ENCODE measurements at regions not wholly inside any gene's neighbourhood (a gene's known extent, or its start where the extent isn't known, plus 50 kb on each side); places are given as distances from the start of the nearest gene placed in this dataset.

- H2AFZ ChIP-seq (ENCODE audit: low read depth) = no peak overlapping the region
- H3K27me3 ChIP-seq (ENCODE audit: insufficient read depth) = no peaks in the 10 kb centered on the region
- ChIA-PET POLR2A (no interaction called here), CTCF (no interaction called here)
- no peaks in the 10 kb centered on the region for H3K9me2 ChIP-seq
- H4K20me1 ChIP-seq (ENCODE audit: insufficient read depth) = no peaks in the 10 kb centered on the region
- WGBS (ENCODE audit: low lambda C conversion rate) = 14% methylated on average over 3 of the region's 3 CpGs
- H3K9me3 ChIP-seq = peaks cover 8% of the 10 kb centered on the region; the same call in 1 of the 2 replicates
- H3K9ac ChIP-seq = no peak overlapping the region
- H3K36me3 ChIP-seq (replicated peaks in 1 of 2; ENCODE audit: control insufficient read depth in 1 of 2, insufficient read depth in 2 of 2, low read length in 1 of 2) = no peaks in the 10 kb centered on the region
- H3K79me2 ChIP-seq (ENCODE audit: insufficient read depth) = no peaks in the 10 kb centered on the region
- no peak overlapping the region for H3K27ac ChIP-seq (ENCODE audit: low read depth in 2 of 2, low read length in 1 of 2)
- no peak overlapping the region for H3K4me3 ChIP-seq (ENCODE audit: low read depth in 2 of 2, low read length in 1 of 2)
- DNase-seq = no peak
- no peak overlapping the region for H3K4me2 ChIP-seq
- H3K4me1 ChIP-seq (ENCODE audit: control insufficient read depth in 1 of 2, insufficient read depth in 2 of 2, low read depth in 1 of 2, low read length in 1 of 2) = peaks cover 0 to 15% of the 10 kb centered on the region in 2 experiments; a peak in 1 of 4 replicates
- TF ChIP-seq USF2 (IDR thresholded peaks at IDR 0.05; ENCODE audit: borderline replicate concordance, low read depth, low read length) = no peak
- no peak for TF ChIP-seq GABPA (IDR thresholded peaks at IDR 0.05; ENCODE audit: low read depth)
- TF ChIP-seq FOXM1 (IDR thresholded peaks at IDR 0.05; ENCODE audit: low read depth) = no peak
- TF ChIP-seq SMC3 (IDR thresholded peaks at IDR 0.05; ENCODE audit: low read depth, low read length) = no peak
- no peak for TF ChIP-seq CTCF (IDR thresholded peaks at IDR 0.05)
- no peak for TF ChIP-seq EP300 (IDR thresholded peaks at IDR 0.05; ENCODE audit: borderline replicate concordance in 1 of 2, low read depth in 1 of 2, low read length in 1 of 2)
- no peak for TF ChIP-seq MEF2A (IDR thresholded peaks at IDR 0.05; ENCODE audit: borderline replicate concordance, low read depth)
- no peak for TF ChIP-seq ELF1 (IDR thresholded peaks at IDR 0.05)
- no peak for TF ChIP-seq MAX (IDR thresholded peaks at IDR 0.05; ENCODE audit: low read depth)
- no peak for TF ChIP-seq SIN3A (IDR thresholded peaks at IDR 0.05; ENCODE audit: borderline replicate concordance, low read depth, low read length)
- no peak for TF ChIP-seq NFIC (IDR thresholded peaks at IDR 0.05; ENCODE audit: borderline replicate concordance)
- TF ChIP-seq EZH2phosphoT487 (IDR thresholded peaks at IDR 0.05; ENCODE audit: borderline replicate concordance, low read depth) = no peak
- TF ChIP-seq FOSL2 (IDR thresholded peaks at IDR 0.05; ENCODE audit: borderline replicate concordance, low read depth) = no peak
- TF ChIP-seq NRF1 (IDR thresholded peaks at IDR 0.05; ENCODE audit: low read depth, low read length) = no peak
- no peak for TF ChIP-seq GATA2 (CRISPR knock-in tag; IDR thresholded peaks at IDR 0.05)
- H3F3A ChIP-seq (replicated peaks; ENCODE audit: insufficient read depth) = no peaks in the 10 kb centered on the region
Observed at GRCh38 chr3:187926620-187927019, 181.4 kb upstream of the BCL6 start.

- no peaks in the 10 kb centered on the region for H3F3A ChIP-seq (replicated peaks; ENCODE audit: insufficient read depth)
- no peak for DNase-seq
- peaks cover 0 to 9% of the 10 kb centered on the region in 2 experiments; a peak in 1 of 4 replicates for H3K4me1 ChIP-seq (ENCODE audit: control insufficient read depth in 1 of 2, insufficient read depth in 2 of 2, low read depth in 1 of 2, low read length in 1 of 2)
- no peak overlapping the region for H3K9ac ChIP-seq
- H3K9me3 ChIP-seq = peaks cover 8% of the 10 kb centered on the region; the same call in 1 of the 2 replicates
- H3K9me2 ChIP-seq = no peaks in the 10 kb centered on the region
- no peak for TF ChIP-seq RAD21 (IDR thresholded peaks at IDR 0.05; ENCODE audit: low read length)
- no peak for TF ChIP-seq FOXM1 (IDR thresholded peaks at IDR 0.05; ENCODE audit: low read depth)
- TF ChIP-seq PBX3 (IDR thresholded peaks at IDR 0.05) = no peak
- TF ChIP-seq IRF3 (IDR thresholded peaks at IDR 0.05; ENCODE audit: low read depth, low read length) = no peak
- no peak for TF ChIP-seq GABPA (IDR thresholded peaks at IDR 0.05; ENCODE audit: low read depth)
- H3K4me2 ChIP-seq = no peak overlapping the region
- ChIA-PET POLR2A (no interaction called here), CTCF (no interaction called here)
- no peaks in the 10 kb centered on the region for H4K20me1 ChIP-seq (ENCODE audit: insufficient read depth)
- no peak overlapping the region for H2AFZ ChIP-seq (ENCODE audit: low read depth)
- H3K27ac ChIP-seq (ENCODE audit: low read depth in 2 of 2, low read length in 1 of 2) = no peak overlapping the region
- H3K4me3 ChIP-seq (ENCODE audit: low read depth in 2 of 2, low read length in 1 of 2) = no peak overlapping the region
- 12% methylated on average over 1 of the region's 1 CpG for WGBS (ENCODE audit: low lambda C conversion rate)
- H3K27me3 ChIP-seq (ENCODE audit: insufficient read depth) = no peaks in the 10 kb centered on the region
- H3K36me3 ChIP-seq (replicated peaks in 1 of 2; ENCODE audit: control insufficient read depth in 1 of 2, insufficient read depth in 2 of 2, low read length in 1 of 2) = no peaks in the 10 kb centered on the region
- no peaks in the 10 kb centered on the region for H3K79me2 ChIP-seq (ENCODE audit: insufficient read depth)
Observed at GRCh38 chr3:187927565-187927964, 182.3 kb upstream of the BCL6 start.

Measured in SK-N-SH (cell line).